ENCODE measurements at regions not wholly inside any gene's neighbourhood (a gene's known extent, or its start where the extent isn't known, plus 50 kb on each side); places are given as distances from the start of the nearest gene placed in this dataset.

DNA sequence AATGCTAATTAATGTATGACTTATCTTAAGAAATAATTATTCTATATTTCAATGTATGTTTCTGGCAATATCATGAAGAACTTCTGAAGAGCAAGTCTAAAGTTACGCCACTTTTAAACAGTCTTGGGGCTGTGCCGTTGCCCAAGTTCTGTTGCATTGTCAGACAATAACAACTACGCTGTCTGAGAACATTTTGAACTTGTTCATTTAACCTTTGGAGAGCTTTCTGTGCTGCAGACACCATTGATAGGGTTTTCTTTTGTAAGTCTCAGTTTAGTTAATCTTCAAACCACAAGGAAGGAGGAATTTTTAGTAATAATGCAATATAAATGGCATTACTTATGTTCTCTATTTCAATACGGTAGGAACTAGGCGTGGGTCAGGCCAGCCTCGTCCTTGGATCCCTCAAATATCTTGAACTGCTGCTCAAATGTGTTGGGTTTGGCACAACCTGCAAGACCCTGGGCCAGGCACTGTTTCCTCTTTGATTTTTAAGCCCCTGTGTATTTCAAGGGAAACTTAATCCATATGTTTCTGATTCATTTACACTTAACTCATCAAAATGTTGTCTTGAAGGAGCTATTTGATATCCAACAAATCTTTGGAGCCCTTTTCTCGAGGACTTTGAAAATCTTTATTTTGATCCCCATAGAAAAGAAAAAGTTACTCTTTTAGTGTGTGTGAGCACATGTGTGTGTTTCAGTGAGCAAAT, 215.5 kb downstream of the INHBA start:
- no peak for DNase-seq
- Histone ChIP-seq H3K36me3 (no peaks in the 10 kb centered on the region), H3K4me1 (peaks cover 0 to 7% (median 0%) of the 10 kb centered on the region in 4 donors), H3K4me3 (no peak overlapping the region), H3K27ac (no peak overlapping the region), H3K9me3 (peaks cover 0 to 2% (median 0%) of the 10 kb centered on the region in 4 donors), H3K27me3 (no peaks in the 10 kb centered on the region)
- 78 to 86% methylated on average over 7 of the region's 7 CpGs for WGBS, 2 donors
- intact Hi-C loops (cut with DNase I): no loop called here
- TF ChIP-seq POLR2AphosphoS5 (IDR thresholded peaks at IDR 0.05) (no peak), POLR2A (IDR thresholded peaks at IDR 0.05) (no peak), EP300 (IDR thresholded peaks at IDR 0.05) (no peak)
- TF ChIP-seq, protein P1, sequence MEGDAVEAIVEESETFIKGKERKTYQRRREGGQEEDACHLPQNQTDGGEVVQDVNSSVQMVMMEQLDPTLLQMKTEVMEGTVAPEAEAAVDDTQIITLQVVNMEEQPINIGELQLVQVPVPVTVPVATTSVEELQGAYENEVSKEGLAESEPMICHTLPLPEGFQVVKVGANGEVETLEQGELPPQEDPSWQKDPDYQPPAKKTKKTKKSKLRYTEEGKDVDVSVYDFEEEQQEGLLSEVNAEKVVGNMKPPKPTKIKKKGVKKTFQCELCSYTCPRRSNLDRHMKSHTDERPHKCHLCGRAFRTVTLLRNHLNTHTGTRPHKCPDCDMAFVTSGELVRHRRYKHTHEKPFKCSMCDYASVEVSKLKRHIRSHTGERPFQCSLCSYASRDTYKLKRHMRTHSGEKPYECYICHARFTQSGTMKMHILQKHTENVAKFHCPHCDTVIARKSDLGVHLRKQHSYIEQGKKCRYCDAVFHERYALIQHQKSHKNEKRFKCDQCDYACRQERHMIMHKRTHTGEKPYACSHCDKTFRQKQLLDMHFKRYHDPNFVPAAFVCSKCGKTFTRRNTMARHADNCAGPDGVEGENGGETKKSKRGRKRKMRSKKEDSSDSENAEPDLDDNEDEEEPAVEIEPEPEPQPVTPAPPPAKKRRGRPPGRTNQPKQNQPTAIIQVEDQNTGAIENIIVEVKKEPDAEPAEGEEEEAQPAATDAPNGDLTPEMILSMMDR (IDR thresholded peaks at IDR 0.05): no peak

DNA sequence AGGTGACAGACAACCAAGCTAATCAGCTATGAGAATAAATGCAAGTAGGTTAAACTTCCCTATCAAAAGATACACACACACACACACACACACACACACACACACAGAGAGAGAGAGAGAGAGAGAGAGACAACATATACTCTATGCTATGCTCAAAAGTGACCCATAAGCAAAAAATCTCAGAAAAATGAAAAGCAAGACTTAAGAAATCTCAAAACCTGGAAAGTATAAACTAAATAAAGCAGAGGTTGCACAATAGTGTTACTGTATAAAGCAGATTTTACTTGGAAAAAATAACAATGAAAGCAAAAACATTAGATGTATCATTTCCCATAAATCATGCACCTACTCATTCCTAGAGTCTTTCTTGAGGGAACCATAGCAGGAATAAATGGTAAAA, 221.5 kb downstream of the INHBA start:
- DNase-seq: no peak
- Histone ChIP-seq H3K4me3 (no peak overlapping the region), H3K36me3 (no peaks in the 10 kb centered on the region), H3K9me3 (no peaks in the 10 kb centered on the region), H3K27me3 (no peaks in the 10 kb centered on the region), H3K27ac (no peak overlapping the region), H3K4me1 (no peaks in the 10 kb centered on the region)
- intact Hi-C loops (cut with DNase I): no loop called here
- TF ChIP-seq POLR2AphosphoS5 (IDR thresholded peaks at IDR 0.05): no peak
- TF ChIP-seq POLR2A (IDR thresholded peaks at IDR 0.05): no peak
- no peak for TF ChIP-seq EP300 (IDR thresholded peaks at IDR 0.05)
- TF ChIP-seq, protein P1 (IDR thresholded peaks at IDR 0.05): no peak

DNA sequence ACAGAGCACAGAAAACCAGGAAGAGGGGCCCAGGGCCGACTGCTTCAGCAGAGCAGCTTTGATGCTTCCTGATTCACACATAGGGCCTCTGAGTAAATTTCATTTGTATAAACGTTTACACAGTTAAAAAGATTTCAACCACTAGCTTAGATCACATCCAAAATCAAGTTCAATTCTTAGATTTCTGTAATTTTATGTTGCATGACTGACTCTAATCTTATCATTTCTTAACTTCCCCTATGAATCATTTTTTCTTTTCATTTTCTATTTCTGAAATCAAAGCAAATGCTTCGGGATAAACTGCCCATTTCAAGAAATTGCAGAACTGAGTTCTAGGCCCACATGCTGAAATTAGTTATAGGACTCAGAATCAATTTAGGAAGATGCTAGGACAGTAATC, 224.7 kb downstream of the INHBA start:
- intact Hi-C loops (cut with DNase I): no loop called here
- Histone ChIP-seq H3K27me3 (no peaks in the 10 kb centered on the region), H3K36me3 (no peaks in the 10 kb centered on the region), H3K27ac (no peak overlapping the region), H3K4me1 (no peaks in the 10 kb centered on the region), H3K9me3 (no peaks in the 10 kb centered on the region), H3K4me3 (no peak overlapping the region)
- DNase-seq: no peak
- WGBS, 2 donors: 30 to 48% methylated on average over 3 of the region's 3 CpGs
- TF ChIP-seq POLR2AphosphoS5 (IDR thresholded peaks at IDR 0.05): no peak
- TF ChIP-seq, protein P1 (IDR thresholded peaks at IDR 0.05): no peak
- TF ChIP-seq EP300 (IDR thresholded peaks at IDR 0.05): no peak
- TF ChIP-seq POLR2A (IDR thresholded peaks at IDR 0.05): no peak

DNA sequence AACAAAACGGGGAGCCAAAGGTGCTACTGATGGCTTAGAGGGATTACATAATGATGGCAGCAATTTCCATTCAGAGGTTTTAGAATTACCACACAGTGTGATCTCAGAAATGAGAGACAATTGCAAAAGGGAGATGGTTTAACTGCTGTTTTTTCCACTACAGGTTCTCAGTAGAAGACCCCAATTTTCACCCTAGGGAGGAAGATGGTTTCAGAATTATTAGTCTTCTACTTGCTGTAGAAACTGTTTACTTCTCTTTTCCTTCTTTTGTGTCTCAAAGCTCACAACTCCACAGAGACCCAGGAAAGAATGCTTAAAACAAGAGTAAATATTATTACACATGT, 226.5 kb downstream of the INHBA start:
- H3K9me3 ChIP-seq: no peaks in the 10 kb centered on the region
- intact Hi-C loops (cut with DNase I): no loop called here
- no peak for DNase-seq
- 59 to 64% methylated on average over 1 of the region's 1 CpG for WGBS, 2 donors
- no peak for TF ChIP-seq POLR2A (IDR thresholded peaks at IDR 0.05)
- no peak for TF ChIP-seq EP300 (IDR thresholded peaks at IDR 0.05)
- no peak for TF ChIP-seq POLR2AphosphoS5 (IDR thresholded peaks at IDR 0.05)
- TF ChIP-seq, protein P1 (IDR thresholded peaks at IDR 0.05): no peak
- no peaks in the 10 kb centered on the region for H3K27me3 ChIP-seq
- no peaks in the 10 kb centered on the region for H3K4me1 ChIP-seq
- no peak overlapping the region for H3K4me3 ChIP-seq
- H3K27ac ChIP-seq: no peak overlapping the region
- H3K36me3 ChIP-seq: no peaks in the 10 kb centered on the region

Measured in sigmoid colon (tissue), 6 donors.